HG02798 (cell line): ENCODE measurements at regions not wholly inside any gene's neighbourhood (a gene's known extent, or its start where the extent isn't known, plus 50 kb on each side); places are given as distances from the start of the nearest gene placed in this dataset.

ENCODE experiments used
- ATAC-seq: cut with Tn5 transposase; IDR thresholded peaks from one replicate; pipeline ENCODE4 v1.9.1; 2021; ENCODE audit warnings: mild to moderate bottlenecking; ENCODE audit not compliant: unreplicated experiment, poor library complexity

- no peak for ATAC-seq
These were observed 60.8 kb upstream of the MEOX2 start for GRCh38 chr7:15747301-15747700.

GRCh38 chr7:15743926-15744480 lies 57.5 kb upstream of the MEOX2 start:
- ATAC-seq, result no peak

DNA sequence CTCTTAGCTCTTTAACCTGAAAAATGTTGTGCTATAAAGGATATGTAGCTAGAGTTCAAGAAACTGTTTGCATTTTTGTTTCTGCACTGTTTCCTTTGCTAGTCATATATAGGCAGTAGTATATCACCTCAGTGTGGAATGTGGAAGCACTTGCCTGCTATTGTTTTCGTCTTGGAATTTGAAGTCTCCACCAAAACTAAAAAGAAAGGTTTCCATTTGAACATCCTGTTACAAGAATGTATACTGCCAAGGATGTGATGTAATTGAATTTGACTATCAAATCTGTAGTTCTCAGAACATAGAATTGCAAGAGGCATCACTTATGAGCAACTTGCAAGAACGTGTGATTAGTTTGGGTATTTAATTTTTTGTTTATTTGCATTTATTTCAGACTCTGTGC lies 51.1 kb upstream of the MEOX2 start:
- no peak for ATAC-seq
